ENCODE measurements at regions not wholly inside any gene's neighbourhood (a gene's known extent, or its start where the extent isn't known, plus 50 kb on each side); places are given as distances from the start of the nearest gene placed in this dataset.
"Not testable (repeated sequence)": the region's sequence is repeated elsewhere in the genome, so short reads cannot be mapped to it uniquely, and the experiment has no call there.

- DNase-seq, result no peak
These were observed 123.7 kb upstream of the ATP2B2 start for GRCh38 chr3:10628891-10629670.

DNA sequence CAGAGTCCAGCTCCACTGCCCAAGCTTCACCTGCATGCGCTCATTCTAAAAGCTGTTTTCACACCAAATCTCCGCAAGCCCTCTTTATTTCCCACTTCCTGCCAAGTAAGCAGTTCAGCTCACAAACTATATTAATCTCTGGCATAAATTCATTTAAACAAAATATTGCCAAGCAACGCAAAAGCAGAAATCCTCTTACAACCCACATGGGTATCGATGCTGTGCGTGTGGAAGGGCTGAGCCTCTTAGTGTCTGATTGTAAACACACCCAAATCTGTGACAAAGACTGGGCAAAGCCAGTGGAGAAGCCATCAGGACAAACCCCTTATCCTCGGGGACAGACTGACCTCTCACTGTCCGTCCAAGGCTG, 124.3 kb upstream of the ATP2B2 start:
- no peak for DNase-seq

DNA sequence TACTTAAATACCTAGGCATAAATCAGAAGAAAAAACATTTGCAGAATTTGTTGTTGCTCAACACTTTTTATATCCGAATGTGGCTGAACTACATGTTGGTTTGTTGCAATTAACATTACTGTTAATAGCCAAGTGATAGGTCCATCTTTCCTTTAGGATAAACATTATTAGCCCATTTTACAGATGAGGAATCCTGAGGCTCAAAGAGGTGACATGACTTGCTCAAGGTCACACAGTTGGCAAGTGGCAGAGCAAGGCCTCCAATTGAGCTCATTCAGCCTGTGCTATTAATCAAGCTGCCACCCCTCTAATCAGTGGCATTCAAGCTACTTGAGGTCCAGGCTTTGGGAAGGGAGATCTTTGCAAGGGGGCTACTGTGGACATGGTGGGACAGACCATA, 125.8 kb upstream of the ATP2B2 start:
- DNase-seq, result no peak

DNA sequence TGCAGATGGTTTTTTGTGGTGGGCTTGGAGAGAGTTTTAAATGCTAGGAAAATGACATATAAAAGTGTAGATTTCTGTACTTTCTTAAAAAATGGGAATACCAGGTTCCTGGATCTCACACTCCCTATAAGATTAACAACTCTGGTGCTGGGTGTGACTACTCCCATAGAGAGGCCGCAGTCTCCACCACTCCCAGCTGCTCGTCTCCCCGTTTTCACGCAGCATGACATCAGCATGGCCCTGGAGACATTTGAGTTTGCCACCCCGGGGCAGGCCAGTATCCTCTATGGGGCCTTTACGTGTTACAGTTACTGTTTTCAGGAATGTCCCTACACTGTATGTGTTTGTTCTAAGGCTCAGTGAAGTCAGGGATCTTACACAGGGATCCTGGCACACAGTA, 126.7 kb upstream of the ATP2B2 start:
- no peak for DNase-seq

DNA sequence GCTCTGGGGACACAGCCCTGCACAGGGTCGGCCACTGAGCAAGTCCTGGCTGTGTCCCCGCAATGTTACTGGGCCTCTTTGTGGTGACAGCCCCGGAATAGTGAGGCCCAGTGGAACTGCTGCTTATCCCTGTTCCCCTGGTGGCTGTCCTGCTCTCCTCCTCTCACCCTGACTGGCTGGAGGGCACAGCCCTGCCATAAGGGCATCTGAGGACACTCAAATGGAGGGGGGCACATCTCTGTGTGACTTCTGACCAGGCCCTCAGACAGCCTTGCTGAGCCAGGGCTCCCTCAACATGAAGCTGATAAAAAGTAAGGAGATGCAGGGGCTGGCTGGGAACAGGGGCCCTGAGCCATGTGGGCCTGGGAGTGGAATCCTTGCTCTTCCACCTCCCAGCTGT, 127.4 kb upstream of the ATP2B2 start:
- DNase-seq, result no peak

- no peak for DNase-seq
These were observed 130.2 kb upstream of the ATP2B2 start for GRCh38 chr3:10635446-10636076.

GRCh38 chr3:10637342-10637741, 132.0 kb upstream of the ATP2B2 start:
- DNase-seq, result no peak

DNA sequence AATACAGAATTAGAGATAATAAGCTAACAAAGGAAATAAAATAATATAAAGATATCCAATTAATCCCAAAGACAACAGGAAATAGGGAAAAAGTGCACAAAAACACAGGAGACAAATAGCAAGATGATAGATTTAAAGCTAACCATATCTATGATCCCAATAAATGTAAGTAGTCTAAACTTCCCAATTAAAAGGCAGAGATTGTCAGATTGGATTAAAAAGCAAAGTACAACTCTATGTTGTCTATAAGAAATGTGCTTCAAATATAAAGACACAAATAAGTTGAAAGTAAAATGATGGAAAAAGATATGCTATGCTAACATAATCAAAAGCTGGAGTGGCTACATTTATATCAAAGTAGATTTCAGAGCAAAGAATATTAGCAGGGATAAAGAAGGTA, 133.1 kb upstream of the ATP2B2 start:
- DNase-seq, result no peak

- no peak for DNase-seq
These were observed 136.4 kb upstream of the ATP2B2 start for GRCh38 chr3:10641760-10642159.

GRCh38 chr3:10644189-10644588, 138.8 kb upstream of the ATP2B2 start:
- no peak for DNase-seq

GRCh38 chr3:10645800-10646199, 140.4 kb upstream of the ATP2B2 start:
- DNase-seq, result no peak

DNA sequence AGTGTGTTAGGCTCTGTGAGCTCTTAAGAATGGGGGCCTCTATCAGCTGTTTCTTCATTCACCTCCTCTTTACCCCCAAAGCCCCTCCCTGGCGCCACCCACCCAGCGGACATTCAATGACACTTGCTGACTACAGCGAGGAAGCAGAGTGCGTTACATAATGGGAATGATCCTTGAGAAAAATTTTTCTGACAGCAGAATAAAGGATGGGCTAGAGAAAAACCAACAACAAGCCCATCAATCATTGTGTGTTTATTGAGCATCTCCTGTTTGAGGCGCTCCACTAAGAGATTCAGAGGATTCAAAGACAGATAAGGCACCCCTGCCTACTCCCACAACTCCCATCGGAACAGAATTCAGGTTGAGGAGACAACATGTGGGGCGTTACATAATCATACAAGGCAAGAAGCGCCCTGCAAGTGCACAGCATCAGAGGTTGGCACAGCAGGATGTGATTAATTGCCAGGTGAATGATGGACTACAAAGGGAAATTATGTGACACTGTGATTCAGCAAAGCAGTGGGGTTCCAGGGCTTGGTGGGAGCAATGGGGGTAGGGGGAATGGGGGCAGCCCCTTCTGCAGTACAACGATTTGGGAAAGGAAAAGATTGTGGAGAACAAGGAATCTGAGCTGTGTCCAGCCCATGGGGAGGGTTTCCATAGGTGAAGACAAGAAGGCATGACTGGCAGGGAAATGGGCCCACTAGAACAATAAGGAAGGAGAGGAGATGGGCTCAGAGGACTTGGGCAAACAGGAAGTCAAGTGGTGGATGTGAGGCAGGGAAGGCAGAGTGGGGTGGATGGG, 141.3 kb upstream of the ATP2B2 start:
- DNase-seq, result no peak

DNA sequence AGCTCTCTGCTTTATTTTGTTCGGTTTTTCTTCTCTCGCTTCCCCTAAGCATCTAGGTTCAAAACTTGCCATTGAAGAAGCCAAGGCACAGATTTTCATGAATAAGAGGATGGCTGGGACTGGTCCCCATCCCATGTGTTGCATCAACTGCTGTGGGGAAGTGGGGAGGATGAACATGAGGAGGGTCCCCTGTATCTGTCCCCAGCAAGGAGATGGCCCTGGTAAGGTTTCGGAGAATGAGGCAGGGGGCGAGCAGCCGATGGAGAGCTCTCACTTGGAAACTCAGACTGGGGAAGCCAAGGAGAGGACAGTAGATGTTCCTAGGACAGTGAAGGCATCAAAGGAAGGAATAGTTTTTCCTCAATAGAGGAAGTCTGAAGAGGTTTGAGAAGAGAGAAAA, 142.0 kb upstream of the ATP2B2 start:
- no peak for DNase-seq

GRCh38 chr3:10648181-10648580, 142.8 kb upstream of the ATP2B2 start:
- DNase-seq, result no peak

GRCh38 chr3:10649463-10649862, 144.1 kb upstream of the ATP2B2 start:
- DNase-seq, result not testable (repeated sequence)

DNA sequence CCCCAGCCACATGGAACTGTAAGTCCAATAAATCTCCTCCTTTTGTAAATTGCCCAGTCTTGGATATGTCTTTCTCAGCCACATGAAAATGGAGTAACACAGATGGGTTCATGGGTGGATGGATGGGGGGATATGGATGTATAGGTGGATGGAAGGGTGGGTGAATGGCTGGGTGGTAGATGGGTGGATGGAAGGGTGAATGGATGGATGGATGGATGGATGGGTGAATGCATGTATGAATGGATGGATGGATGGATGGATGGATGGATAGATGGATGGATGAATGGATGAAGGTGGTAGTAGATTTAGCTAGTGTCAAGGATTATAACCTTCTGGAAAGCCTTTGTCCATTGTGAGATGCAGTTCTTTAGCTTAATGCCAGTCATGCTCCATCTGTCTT, 146.1 kb upstream of the ATP2B2 start:
- DNase-seq, result no peak

DNA sequence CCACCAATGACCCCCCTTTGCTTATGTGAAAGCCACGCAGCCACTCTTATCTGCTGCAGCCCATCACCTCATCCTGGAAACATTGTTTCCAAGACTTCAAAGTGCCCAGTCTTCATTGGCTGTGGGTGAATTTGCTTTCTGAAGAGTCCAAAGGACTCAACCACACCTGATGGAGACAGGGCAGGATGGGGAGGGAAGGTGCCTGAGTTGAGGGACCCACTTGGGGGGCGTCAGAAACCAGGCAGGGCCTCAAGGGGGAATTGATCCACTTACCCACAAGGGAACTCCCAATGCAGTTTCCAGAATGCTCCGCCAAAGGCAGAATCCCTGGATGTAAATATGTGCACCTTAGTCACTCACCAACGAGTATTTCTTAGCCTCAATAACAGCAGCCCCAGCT, 147.9 kb upstream of the ATP2B2 start:
- DNase-seq, result no peak

DNA sequence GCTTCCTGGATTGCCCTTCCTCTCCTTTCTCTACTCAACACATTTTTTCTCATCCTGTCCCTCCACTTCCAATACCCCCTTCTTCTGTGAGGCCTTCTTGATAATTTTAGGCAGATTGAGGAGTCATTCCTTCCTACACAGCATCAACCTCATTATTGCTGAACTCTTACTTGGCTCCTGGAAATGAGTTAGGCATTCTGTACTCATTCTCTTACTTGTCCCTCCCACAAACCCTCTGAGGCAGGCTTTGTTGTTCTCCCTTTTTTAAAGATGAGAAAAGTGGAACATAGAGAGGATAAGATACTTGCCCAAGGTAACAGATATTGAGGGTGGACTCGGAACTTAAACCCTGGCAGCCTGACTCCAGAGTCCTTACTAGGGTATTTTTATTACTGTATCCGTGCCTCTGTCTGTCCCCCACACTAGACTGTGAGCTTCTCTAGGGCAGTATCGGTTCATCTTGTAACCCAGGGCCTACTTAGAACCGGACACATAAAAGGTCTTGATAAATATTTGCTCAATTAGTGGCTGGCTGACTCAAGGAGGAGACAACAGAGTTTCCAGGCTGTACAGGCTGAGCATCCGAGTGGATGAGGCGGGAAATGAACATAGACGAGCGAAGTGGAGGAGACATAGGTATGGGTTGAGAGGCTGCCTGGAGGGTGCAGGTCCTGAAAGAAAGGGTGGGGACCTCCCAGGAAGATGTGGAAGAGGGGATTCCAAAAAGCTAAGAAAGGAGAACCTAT, 148.7 kb upstream of the ATP2B2 start:
- DNase-seq, result no peak

DNA sequence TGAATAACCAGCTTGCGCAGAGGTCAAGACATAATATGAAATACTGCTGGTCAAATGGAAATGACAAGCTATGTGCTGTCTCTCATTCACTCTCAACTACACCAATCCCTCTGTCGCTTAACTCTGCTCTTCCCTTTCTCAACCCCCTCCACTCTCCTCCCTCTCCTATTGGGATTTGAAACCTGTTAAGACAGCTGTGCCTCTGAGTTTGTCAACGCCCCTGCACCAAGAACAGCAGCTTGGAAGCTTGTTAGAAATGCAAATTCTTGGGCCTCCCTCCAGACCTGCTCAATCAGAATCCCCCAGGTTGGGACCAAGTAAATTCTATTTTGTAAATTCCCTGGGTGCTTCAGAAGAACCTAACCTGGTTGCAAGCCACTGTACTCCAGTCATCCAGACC, 149.7 kb upstream of the ATP2B2 start:
- DNase-seq, result no peak

DNA sequence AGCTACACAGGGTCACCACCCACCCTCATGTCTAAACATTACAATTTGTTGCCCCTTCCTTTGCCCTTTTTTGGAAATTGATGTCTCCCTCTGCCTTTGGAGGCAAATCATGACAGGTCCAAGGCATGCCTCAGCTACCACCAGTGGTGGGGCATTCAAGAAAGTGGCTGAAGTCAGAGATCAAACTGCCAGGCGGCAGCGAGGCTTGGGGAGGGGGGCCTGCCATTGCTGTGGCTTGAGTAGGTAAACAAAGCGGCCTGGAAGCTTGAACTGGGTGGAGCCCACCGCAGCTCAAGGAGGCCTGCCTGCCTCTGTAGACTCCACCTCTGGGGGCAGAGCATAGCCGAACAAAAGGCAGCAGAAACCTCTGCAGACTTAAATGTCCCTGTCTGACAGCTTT, 152.0 kb upstream of the ATP2B2 start:
- not testable (repeated sequence) for DNase-seq

DNA sequence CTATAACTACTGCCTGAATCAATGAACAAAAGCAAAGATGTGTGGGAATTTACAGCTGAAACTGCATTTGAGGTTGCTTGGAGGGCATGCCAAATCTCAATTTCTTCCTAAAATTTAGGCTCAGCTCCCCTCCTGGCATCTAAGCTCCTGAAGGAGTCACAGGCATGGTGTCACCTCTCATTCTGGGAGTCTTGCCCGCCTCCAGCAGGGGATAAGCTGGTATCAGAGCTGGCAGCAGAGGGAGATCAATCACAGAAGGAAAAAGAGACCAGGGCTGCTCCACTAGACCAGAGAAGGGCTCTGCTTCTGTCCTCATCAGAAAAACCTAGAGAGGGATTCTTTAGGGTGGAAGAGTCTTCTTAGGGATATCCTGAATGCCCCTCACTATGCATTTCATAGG, 150.4 kb upstream of the SLC6A11 start:
- DNase-seq, result no peak

- peak; percentile 74 for DNase-seq
These were observed 149.4 kb upstream of the SLC6A11 start for GRCh38 chr3:10666621-10667020.

DNA sequence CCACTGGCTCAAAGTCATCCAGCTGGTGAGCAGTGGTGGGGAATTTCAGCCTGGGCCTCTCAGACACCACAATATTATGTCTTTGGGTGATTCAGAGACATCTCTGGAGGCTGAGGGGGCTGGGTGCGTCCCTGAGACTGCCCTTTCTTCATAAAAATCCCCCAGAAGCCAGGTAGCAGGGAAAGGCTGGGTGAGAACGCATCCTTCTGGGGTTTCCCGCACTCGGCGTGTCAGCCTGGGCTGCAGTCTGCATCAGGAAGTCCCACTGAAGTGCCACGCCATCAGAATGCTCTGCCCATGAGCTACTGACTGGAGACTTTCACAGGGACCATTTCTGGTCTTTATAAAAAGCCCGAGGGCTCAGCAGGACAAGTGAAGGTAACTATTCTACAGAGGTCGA, 148.8 kb upstream of the SLC6A11 start:
- no peak for DNase-seq

All from midbrain (tissue), 1 donor.